Right atrium auricular region (tissue), 2 donors: ENCODE measurements at regions not wholly inside any gene's neighbourhood (a gene's known extent, or its start where the extent isn't known, plus 50 kb on each side); places are given as distances from the start of the nearest gene placed in this dataset.
"Not testable (repeated sequence)": the region's sequence is repeated elsewhere in the genome, so short reads cannot be mapped to it uniquely, and the experiment has no call there.

Source experiments
- DNase-seq: peaks from one replicate; pipeline ENCODE4 v3.0.0-alpha.2; 2019; ENCODE audit warnings: low spot score
- H3K27ac ChIP-seq, 2 donors: fragments of 200-600 bp; sonication (generic); 1 replicate in 1 of 2; 2 replicates in 1 of 2; pipeline ENCODE4 v1.5.1; 2016 to 2019
- H3K27me3 ChIP-seq, 2 donors: fragments of 200-600 bp; sonication (generic); one replicate each; pipeline versions ENCODE4 v1.5.1 to v1.6.0; 2017 to 2019
- H3K36me3 ChIP-seq: fragments of 200-600 bp; sonication (generic); one replicate; pipeline ENCODE4 v1.5.1; 2016
- H3K4me1 ChIP-seq, 2 donors: fragments of 200-600 bp; sonication (generic); one replicate each; pipeline versions ENCODE4 v1.5.1 to v1.6.0; 2017 to 2019
- H3K4me3 ChIP-seq, 2 donors: fragments of 200-600 bp; sonication (generic); 1 replicate in 1 of 2; 2 replicates in 1 of 2; pipeline ENCODE4 v1.5.1; 2017 to 2019; ENCODE audit warnings: mild to moderate bottlenecking in 1 of 2, moderate library complexity in 1 of 2
- H3K9me3 ChIP-seq, 2 donors: fragments of 200-600 bp; sonication (generic); one replicate each; pipeline ENCODE4 v1.5.1; 2019
- TF ChIP-seq, protein P1 (sequence below), 2 donors: fragments of 200-600 bp; sonication (generic); IDR thresholded peaks; one replicate each; pipeline ENCODE4 v1.5.1; 2019; ENCODE audit warnings: antibody characterized with exemption in 2 of 2

DNA sequence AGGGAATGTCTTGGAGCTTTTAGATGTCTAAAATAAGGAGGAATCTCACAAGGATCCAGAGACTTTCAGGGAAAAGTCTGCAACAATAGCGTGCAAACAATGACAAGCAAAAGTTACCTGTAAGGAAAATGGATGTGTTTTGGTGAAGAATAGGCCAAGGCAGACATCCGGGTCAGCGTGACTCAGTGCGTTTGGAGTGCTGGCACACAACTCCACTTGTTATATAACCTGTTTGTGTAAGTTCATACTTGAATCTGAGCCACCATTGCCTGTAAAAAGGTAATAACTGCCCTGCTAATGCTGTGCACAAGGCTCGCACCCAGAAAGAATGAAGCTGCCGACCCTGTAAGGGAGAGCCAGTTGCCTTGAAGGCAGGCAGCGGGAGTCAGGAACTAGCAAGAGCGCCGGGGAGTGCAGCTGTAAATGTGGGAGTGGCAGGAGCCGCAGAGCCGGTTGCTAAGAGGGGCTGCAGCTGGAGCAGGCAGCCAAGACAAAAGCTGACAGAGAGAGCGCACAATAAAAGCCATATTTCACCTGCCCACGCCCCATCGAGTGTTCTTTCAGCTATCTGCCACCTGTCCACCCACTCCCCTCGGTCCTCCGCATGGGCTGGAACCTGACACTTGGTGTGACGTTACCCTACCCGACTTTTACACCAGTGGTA is 638.5 kb upstream of the MIS18BP1 start:
- H3K27me3 ChIP-seq: no peaks in the 10 kb centered on the region
- H3K4me1 ChIP-seq: no peaks in the 10 kb centered on the region
- H3K27ac ChIP-seq: no peak overlapping the region
- no peak overlapping the region for H3K4me3 ChIP-seq
- H3K9me3 ChIP-seq: no peaks in the 10 kb centered on the region
- no peak for DNase-seq
- TF ChIP-seq, protein P1, sequence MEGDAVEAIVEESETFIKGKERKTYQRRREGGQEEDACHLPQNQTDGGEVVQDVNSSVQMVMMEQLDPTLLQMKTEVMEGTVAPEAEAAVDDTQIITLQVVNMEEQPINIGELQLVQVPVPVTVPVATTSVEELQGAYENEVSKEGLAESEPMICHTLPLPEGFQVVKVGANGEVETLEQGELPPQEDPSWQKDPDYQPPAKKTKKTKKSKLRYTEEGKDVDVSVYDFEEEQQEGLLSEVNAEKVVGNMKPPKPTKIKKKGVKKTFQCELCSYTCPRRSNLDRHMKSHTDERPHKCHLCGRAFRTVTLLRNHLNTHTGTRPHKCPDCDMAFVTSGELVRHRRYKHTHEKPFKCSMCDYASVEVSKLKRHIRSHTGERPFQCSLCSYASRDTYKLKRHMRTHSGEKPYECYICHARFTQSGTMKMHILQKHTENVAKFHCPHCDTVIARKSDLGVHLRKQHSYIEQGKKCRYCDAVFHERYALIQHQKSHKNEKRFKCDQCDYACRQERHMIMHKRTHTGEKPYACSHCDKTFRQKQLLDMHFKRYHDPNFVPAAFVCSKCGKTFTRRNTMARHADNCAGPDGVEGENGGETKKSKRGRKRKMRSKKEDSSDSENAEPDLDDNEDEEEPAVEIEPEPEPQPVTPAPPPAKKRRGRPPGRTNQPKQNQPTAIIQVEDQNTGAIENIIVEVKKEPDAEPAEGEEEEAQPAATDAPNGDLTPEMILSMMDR (IDR thresholded peaks at IDR 0.05): no peak
- no peaks in the 10 kb centered on the region for H3K36me3 ChIP-seq

- H3K27me3 ChIP-seq, DNase-seq, H3K36me3 ChIP-seq, H3K4me3 ChIP-seq, H3K27ac ChIP-seq, H3K9me3 ChIP-seq, H3K4me1 ChIP-seq: not testable (repeated sequence)
Observed at GRCh38 chr14:45888766-45889285, 635.8 kb upstream of the MIS18BP1 start.

DNA sequence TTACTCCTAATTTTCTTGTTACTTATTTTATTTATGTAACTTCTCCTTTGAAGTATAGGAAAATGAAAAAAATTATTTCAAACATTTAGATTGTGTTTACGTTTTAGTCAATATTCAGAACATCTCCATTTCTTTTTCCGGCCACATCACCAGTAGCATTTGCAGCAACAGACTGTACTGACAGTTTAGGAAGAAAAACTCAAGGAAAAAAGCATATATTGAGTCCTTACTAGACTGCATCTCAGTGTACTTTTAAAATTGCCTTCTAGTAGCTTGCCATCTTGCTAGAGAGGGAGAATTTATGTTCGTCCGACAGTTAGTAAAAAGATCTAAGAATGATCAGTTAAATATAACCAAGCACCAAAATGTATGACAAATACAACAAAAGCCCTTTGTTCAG is 625.0 kb upstream of the MIS18BP1 start:
- Histone ChIP-seq H3K4me1 (no peaks in the 10 kb centered on the region), H3K27ac (no peak overlapping the region), H3K36me3 (no peaks in the 10 kb centered on the region), H3K4me3 (no peak overlapping the region), H3K9me3 (no peaks in the 10 kb centered on the region), H3K27me3 (no peaks in the 10 kb centered on the region)
- no peak for DNase-seq
- TF ChIP-seq, protein P1 (IDR thresholded peaks at IDR 0.05): no peak

- Histone ChIP-seq H3K36me3 (no peaks in the 10 kb centered on the region), H3K4me3 (no peak overlapping the region), H3K4me1 (no peaks in the 10 kb centered on the region), H3K27ac (no peak overlapping the region), H3K27me3 (no peaks in the 10 kb centered on the region), H3K9me3 (no peaks in the 10 kb centered on the region)
- no peak for DNase-seq
- TF ChIP-seq, protein P1 (IDR thresholded peaks at IDR 0.05): no peak
Observed at GRCh38 chr14:45868863-45869262, 615.9 kb upstream of the MIS18BP1 start.

- Histone ChIP-seq H3K27ac (no peak overlapping the region), H3K9me3 (no peaks in the 10 kb centered on the region), H3K27me3 (no peaks in the 10 kb centered on the region), H3K4me1 (no peaks in the 10 kb centered on the region), H3K36me3 (no peaks in the 10 kb centered on the region), H3K4me3 (no peak overlapping the region)
- TF ChIP-seq, protein P1 (IDR thresholded peaks at IDR 0.05): no peak
- no peak for DNase-seq
Observed at GRCh38 chr14:45868377-45868776, 615.4 kb upstream of the MIS18BP1 start.

GRCh38 chr14:45867046-45867894 is 614.3 kb upstream of the MIS18BP1 start:
- Histone ChIP-seq H3K36me3 (no peaks in the 10 kb centered on the region), H3K4me1 (no peaks in the 10 kb centered on the region), H3K27ac (no peak overlapping the region), H3K27me3 (no peaks in the 10 kb centered on the region), H3K4me3 (no peak overlapping the region), H3K9me3 (no peaks in the 10 kb centered on the region)
- DNase-seq: no peak
- TF ChIP-seq, protein P1 (IDR thresholded peaks at IDR 0.05): no peak
